ENCODE measurements at regions not wholly inside any gene's neighbourhood (a gene's known extent, or its start where the extent isn't known, plus 50 kb on each side); places are given as distances from the start of the nearest gene placed in this dataset.

GRCh38 chr10:21327289-21327993, 198.0 kb downstream of the SKIDA1 start:
- no peak for TF ChIP-seq CTCF (IDR thresholded peaks at IDR 0.05)
- TF ChIP-seq POLR2A (IDR thresholded peaks at IDR 0.05): no peak

Measured in Peyer's patch (tissue), 4 donors.